H9 (cell line): ENCODE measurements at regions not wholly inside any gene's neighbourhood (a gene's known extent, or its start where the extent isn't known, plus 50 kb on each side); places are given as distances from the start of the nearest gene placed in this dataset.

Source experiments
- DNase-seq: peaks from one replicate; pipeline ENCODE4 v3.0.0-alpha.2; 2017
- H2AFZ ChIP-seq: one replicate; pipeline ENCODE4 v1.6.1; 2013; ENCODE audit warnings: mild to moderate bottlenecking, low read length, control low read depth, moderate library complexity
- H2AK5ac ChIP-seq: 2 replicates; pipeline ENCODE4 v1.6.1; 2013; ENCODE audit warnings: low read length, control low read depth, mixed read lengths; ENCODE audit not compliant: insufficient read length
- H2BK120ac ChIP-seq: one replicate; pipeline ENCODE4 v1.6.1; 2013; ENCODE audit warnings: low read depth, mild to moderate bottlenecking, low read length, control low read depth, inconsistent platforms; ENCODE audit not compliant: poor library complexity, severe bottlenecking
- H2BK12ac ChIP-seq: 2 replicates; pipeline ENCODE4 v1.6.1; 2013; ENCODE audit warnings: low read length, control low read depth, mixed read lengths, low read depth; ENCODE audit not compliant: insufficient read length
- H2BK15ac ChIP-seq: 2 replicates; pipeline ENCODE4 v1.6.1; 2013; ENCODE audit warnings: low read depth, low read length, control low read depth
- H2BK20ac ChIP-seq: one replicate; pipeline ENCODE4 v1.6.1; 2013; ENCODE audit warnings: low read depth, mild to moderate bottlenecking, low read length, control low read depth, inconsistent platforms; ENCODE audit not compliant: poor library complexity, severe bottlenecking
- H2BK5ac ChIP-seq: 2 replicates; pipeline ENCODE4 v1.6.1; 2013; ENCODE audit warnings: low read length, control low read depth, mixed read lengths; ENCODE audit not compliant: insufficient read length
- H3K14ac ChIP-seq: 2 replicates; pipeline ENCODE4 v1.6.1; 2013; ENCODE audit warnings: low read length, control low read depth; ENCODE audit not compliant: insufficient read depth
- H3K18ac ChIP-seq: 2 replicates; pipeline ENCODE4 v1.6.1; 2013; ENCODE audit warnings: low read depth, mild to moderate bottlenecking, mixed read lengths, low read length, control low read depth; ENCODE audit not compliant: insufficient read length
- H3K23ac ChIP-seq: 2 replicates; pipeline ENCODE4 v1.6.1; 2013; ENCODE audit warnings: low read length, control low read depth, mixed read lengths, low read depth; ENCODE audit not compliant: insufficient read length
- H3K23me2 ChIP-seq: 2 replicates; pipeline ENCODE4 v1.6.1; 2013; ENCODE audit warnings: low read depth, mild to moderate bottlenecking, mixed read lengths, low read length, control low read depth; ENCODE audit not compliant: insufficient read length, poor library complexity, severe bottlenecking
- H3K27ac ChIP-seq: 2 replicates; pipeline ENCODE4 v1.5.1; 2013; ENCODE audit warnings: low read length, control low read depth, mixed read lengths, low read depth; ENCODE audit not compliant: insufficient read length
- H3K27me3 ChIP-seq: 2 replicates; pipeline ENCODE4 v1.6.1; 2013; ENCODE audit warnings: low read length, control low read depth, inconsistent platforms; ENCODE audit not compliant: insufficient read depth
- H3K4ac ChIP-seq: 2 replicates; pipeline ENCODE4 v1.6.1; 2013; ENCODE audit warnings: low read depth, mild to moderate bottlenecking, control low read depth, inconsistent platforms, low read length, moderate library complexity
- H3K4me1 ChIP-seq: 2 replicates; pipeline ENCODE4 v1.6.1; 2013; ENCODE audit warnings: low read length, control low read depth, inconsistent platforms; ENCODE audit not compliant: insufficient read depth
- H3K4me2 ChIP-seq: 2 replicates; pipeline ENCODE4 v1.6.1; 2013; ENCODE audit warnings: low read length, control low read depth, mixed read lengths; ENCODE audit not compliant: insufficient read length, insufficient read depth
- H3K56ac ChIP-seq: 2 replicates; pipeline ENCODE4 v1.6.1; 2013; ENCODE audit warnings: low read depth, mild to moderate bottlenecking, mixed read lengths, low read length, control low read depth; ENCODE audit not compliant: insufficient read length
- H3K79me1 ChIP-seq: 2 replicates; pipeline ENCODE4 v1.6.1; 2013; ENCODE audit warnings: low read depth, mild to moderate bottlenecking, moderate library complexity, low read length, control low read depth, inconsistent platforms; ENCODE audit not compliant: insufficient read depth, poor library complexity, severe bottlenecking
- H3K79me2 ChIP-seq: 2 replicates; pipeline ENCODE4 v1.6.1; 2013; ENCODE audit warnings: low read length, control low read depth, inconsistent platforms; ENCODE audit not compliant: insufficient read depth
- H3K9ac ChIP-seq: 2 replicates; pipeline ENCODE4 v1.6.1; 2013; ENCODE audit warnings: low read length, control low read depth, mixed read lengths; ENCODE audit not compliant: insufficient read length; ENCODE audit errors: extremely low read depth
- H3K9me3 ChIP-seq: one replicate; pipeline ENCODE4 v1.6.1; 2013; ENCODE audit warnings: low read depth, low read length, inconsistent platforms; ENCODE audit not compliant: control insufficient read depth
- H3T11ph ChIP-seq: one replicate; pipeline ENCODE4 v1.6.1; 2013; ENCODE audit warnings: mild to moderate bottlenecking, low read length, control low read depth, inconsistent platforms
- H4K20me1 ChIP-seq: one replicate; pipeline ENCODE4 v1.6.1; 2013; ENCODE audit not compliant: control insufficient read depth, insufficient read length, insufficient read depth
- H4K5ac ChIP-seq: 2 replicates; pipeline ENCODE4 v1.6.1; 2013; ENCODE audit warnings: low read depth, mild to moderate bottlenecking, mixed read lengths, low read length, control low read depth; ENCODE audit not compliant: insufficient read length
- H4K8ac ChIP-seq: replicated peaks from 2 replicates; pipeline ENCODE4 v1.6.1; 2013; ENCODE audit warnings: low read length, control low read depth, mixed read lengths, low read depth; ENCODE audit not compliant: insufficient read length
- H4K91ac ChIP-seq: 2 replicates; pipeline ENCODE4 v1.6.1; 2013; ENCODE audit warnings: low read depth, mild to moderate bottlenecking, moderate library complexity, mixed read lengths, low read length, control low read depth; ENCODE audit not compliant: insufficient read length
- H3K27ac Mint-ChIP-seq, 3 experiments: 2 replicates in 2 of 3; 3 replicates in 1 of 3; pipeline ENCODE4 v1.8.0; 2020 to 2021; ENCODE audit warnings: mixed read lengths in 3 of 3, mild to moderate bottlenecking in 1 of 3, moderate library complexity in 1 of 3
- H3K27me3 Mint-ChIP-seq: 2 replicates; pipeline ENCODE4 v1.8.0; 2021; ENCODE audit warnings: low read depth, mild to moderate bottlenecking, moderate library complexity, mixed read lengths
- H3K36me3 Mint-ChIP-seq, 3 experiments: 2 replicates in 2 of 3; 3 replicates in 1 of 3; pipeline ENCODE4 v1.8.0; 2020 to 2021; ENCODE audit warnings: low read depth in 3 of 3, mixed read lengths in 3 of 3; ENCODE audit not compliant: insufficient read depth in 1 of 3
- H3K4me1 Mint-ChIP-seq, 2 experiments: 2 replicates each; pipeline ENCODE4 v1.8.0; 2020; ENCODE audit warnings: mixed read lengths in 2 of 2
- H3K4me3 Mint-ChIP-seq, 2 experiments: 2 replicates in 1 of 2; 3 replicates in 1 of 2; pipeline ENCODE4 v1.8.0; 2020 to 2021; ENCODE audit warnings: mild to moderate bottlenecking in 2 of 2, mixed read lengths in 2 of 2, moderate library complexity in 1 of 2
- H3K9me3 Mint-ChIP-seq, 2 experiments: 2 replicates in 1 of 2; 3 replicates in 1 of 2; pipeline ENCODE4 v1.8.0; 2020; ENCODE audit warnings: mild to moderate bottlenecking in 2 of 2, mixed read lengths in 2 of 2, moderate library complexity in 1 of 2
- CTCF ChIP-seq: fragments of 200-600 bp; sonication (generic); conservative IDR thresholded peaks from 3 replicates; pipeline ENCODE4 v1.8.0; 2021; ENCODE audit warnings: antibody characterized with exemption, mild to moderate bottlenecking

- Histone ChIP-seq H4K5ac (no peak overlapping the region), H3K56ac (no peak overlapping the region), H3K79me2 (no peaks in the 10 kb centered on the region), H2BK12ac (no peak overlapping the region), H2AFZ (no peak overlapping the region), H4K91ac (no peak overlapping the region), H3K18ac (no peak overlapping the region), H2AK5ac (no peak overlapping the region), H4K20me1 (no peaks in the 10 kb centered on the region), H3K27me3 (no peaks in the 10 kb centered on the region; the same call in 1 of the 2 replicates), H3K4ac (no peak overlapping the region), H3K9ac (no peak overlapping the region), H3K79me1 (no peaks in the 10 kb centered on the region), H4K8ac (no peak overlapping the region), H2BK20ac (no peak overlapping the region), H2BK120ac (no peak overlapping the region), H3K4me1 (no peaks in the 10 kb centered on the region), H3K9me3 (no peaks in the 10 kb centered on the region), H2BK5ac (no peak overlapping the region), H2BK15ac (no peak overlapping the region), H3K23ac (no peak overlapping the region), H3K27ac (no peak overlapping the region), H3T11ph (no peak overlapping the region), H3K23me2 (no peaks in the 10 kb centered on the region), H3K14ac (no peak overlapping the region), H3K4me2 (no peak overlapping the region)
- TF ChIP-seq CTCF = no peak
- H3K9me3 Mint-ChIP-seq = no peaks in the 10 kb centered on the region
- no peak overlapping the region for H3K4me3 Mint-ChIP-seq
- H3K27ac Mint-ChIP-seq = no peak overlapping the region
- DNase-seq = no peak
- peaks cover 16% of the 10 kb centered on the region for H3K27me3 Mint-ChIP-seq
- no peaks in the 10 kb centered on the region for H3K36me3 Mint-ChIP-seq
- H3K4me1 Mint-ChIP-seq = no peaks in the 10 kb centered on the region
These were observed 286.8 kb downstream of the DHX35 start for GRCh38 chr20:39248862-39249485.
